ENCODE measurements at regions not wholly inside any gene's neighbourhood (a gene's known extent, or its start where the extent isn't known, plus 50 kb on each side); places are given as distances from the start of the nearest gene placed in this dataset.

- no peak for DNase-seq
These were observed 54.3 kb upstream of the MAGEB2 start for GRCh38 chrX:30161043-30161442.

Measured in muscle of back (tissue), 3 donors.